Liver (tissue), 3 donors: ENCODE measurements at regions not wholly inside any gene's neighbourhood (a gene's known extent, or its start where the extent isn't known, plus 50 kb on each side); places are given as distances from the start of the nearest gene placed in this dataset.

Experiments used
- CTCF ChIP-seq: fragments of 150-350 bp; IDR thresholded peaks from 2 replicates; pipeline ENCODE4 v1.5.1; 2017; ENCODE audit warnings: improper control_type of control experiment, low read depth, low read length; ENCODE audit not compliant: missing input control
- MAX ChIP-seq: IDR thresholded peaks from 2 replicates; pipeline ENCODE4 v1.6.1; 2016; ENCODE audit warnings: antibody characterized with exemption
- RAD21 ChIP-seq, 2 donors: IDR thresholded peaks; 2 replicates each; pipeline ENCODE4 v1.6.1; 2016; ENCODE audit warnings: antibody characterized with exemption in 2 of 2, mild to moderate bottlenecking in 2 of 2
- REST ChIP-seq: IDR thresholded peaks from 2 replicates; pipeline ENCODE4 v1.6.1; 2016; ENCODE audit warnings: antibody characterized with exemption, mild to moderate bottlenecking
- TAF1 ChIP-seq: conservative IDR thresholded peaks from 2 replicates; pipeline ENCODE4 v1.6.1; 2016; ENCODE audit warnings: antibody characterized with exemption, mild to moderate bottlenecking
- YY1 ChIP-seq: IDR thresholded peaks from 2 replicates; pipeline ENCODE4 v1.6.1; 2016; ENCODE audit warnings: antibody characterized with exemption, mild to moderate bottlenecking
- ZBTB33 ChIP-seq: IDR thresholded peaks from 2 replicates; pipeline ENCODE4 v1.6.1; 2016; ENCODE audit warnings: antibody characterized with exemption
- donor health status: healthy.
- donor health status: healthy.

GRCh38 chr2:63668000-63668399, 79.2 kb downstream of the MDH1 start:
- TF ChIP-seq RAD21 (IDR thresholded peaks at IDR 0.05) (no peak), CTCF (no peak), YY1 (no peak), REST (no peak), MAX (no peak), ZBTB33 (no peak), TAF1 (no peak)
